ENCODE measurements at regions not wholly inside any gene's neighbourhood (a gene's known extent, or its start where the extent isn't known, plus 50 kb on each side); places are given as distances from the start of the nearest gene placed in this dataset.

GRCh38 chr1:168443356-168443755 is 100.4 kb downstream of the XCL2 start:
- H3K4me1 ChIP-seq (ENCODE audit: control insufficient read depth, insufficient read depth, low read length) = peaks cover 55% of the 10 kb centered on the region
- peak overlapping the region; percentile 69 for H3K4me3 Mint-ChIP-seq
- intact Hi-C loops (cut with micrococcal nuclease) = no loop called here

GRCh38 chr1:168442931-168443330 is 100.9 kb downstream of the XCL2 start:
- no peak for ATAC-seq

More at GRCh38 chr1:168443356-168443755, 100.4 kb downstream of the XCL2 start:
- H3K4me1 Mint-ChIP-seq = peaks cover 70 to 82% of the 10 kb centered on the region in 2 donors
- peak overlapping the region; percentile 60 for H3K27ac ChIP-seq (ENCODE audit: low read length)
- H3K27ac Mint-ChIP-seq = peak overlapping the region; percentile 39 to 84
- 100% methylated on average over 3 of the region's 3 CpGs for WGBS (ENCODE audit: insufficient coverage)
- no peaks in the 10 kb centered on the region for H3K27me3 Mint-ChIP-seq (ENCODE audit: low read depth in 2 of 2)
- peaks cover 2 to 3% of the 10 kb centered on the region in 2 donors for H3K9me3 Mint-ChIP-seq
- no peak overlapping the region for H3K4me3 ChIP-seq (ENCODE audit: low read length)
- TF ChIP-seq CTCF (IDR thresholded peaks at IDR 0.05) = no peak
- ATAC-seq = no peak
- H3K27me3 ChIP-seq (ENCODE audit: control insufficient read depth, insufficient read depth, low read length) = no peaks in the 10 kb centered on the region
- H3K36me3 ChIP-seq (ENCODE audit: control insufficient read depth, insufficient read depth, low read length) = no peaks in the 10 kb centered on the region
- no peak for DNase-seq
- H3K36me3 Mint-ChIP-seq = no peaks in the 10 kb centered on the region
- H3K9me3 ChIP-seq (ENCODE audit: control insufficient read depth, insufficient read depth, low read length) = no peaks in the 10 kb centered on the region

GRCh38 chr1:168441745-168442144 is 102.1 kb downstream of the XCL2 start:
- no peaks in the 10 kb centered on the region for H3K27me3 ChIP-seq (ENCODE audit: control insufficient read depth, insufficient read depth, low read length)
- 69% methylated on average over 3 of the region's 3 CpGs for WGBS (ENCODE audit: insufficient coverage)
- H3K4me3 Mint-ChIP-seq = no peak overlapping the region
- H3K27me3 Mint-ChIP-seq (ENCODE audit: low read depth in 2 of 2) = no peaks in the 10 kb centered on the region
- intact Hi-C loops (cut with micrococcal nuclease) = no loop called here
- peaks cover 70 to 80% of the 10 kb centered on the region in 2 donors for H3K4me1 Mint-ChIP-seq
- peaks cover 2 to 3% of the 10 kb centered on the region in 2 donors for H3K9me3 Mint-ChIP-seq
- DNase-seq = no peak
- H3K27ac ChIP-seq (ENCODE audit: low read length) = no peak overlapping the region
- no peaks in the 10 kb centered on the region for H3K36me3 ChIP-seq (ENCODE audit: control insufficient read depth, insufficient read depth, low read length)
- H3K4me1 ChIP-seq (ENCODE audit: control insufficient read depth, insufficient read depth, low read length) = peaks cover 52% of the 10 kb centered on the region
- peak overlapping the region in 1 of 2 donors; percentile 60 for H3K27ac Mint-ChIP-seq
- ATAC-seq = no peak
- TF ChIP-seq CTCF (IDR thresholded peaks at IDR 0.05) = no peak
- no peak overlapping the region for H3K4me3 ChIP-seq (ENCODE audit: low read length)
- no peaks in the 10 kb centered on the region for H3K36me3 Mint-ChIP-seq
- no peaks in the 10 kb centered on the region for H3K9me3 ChIP-seq (ENCODE audit: control insufficient read depth, insufficient read depth, low read length)

More at GRCh38 chr1:168442931-168443330, 100.9 kb downstream of the XCL2 start:
- Mint-ChIP-seq H3K4me1 (peaks cover 70 to 84% of the 10 kb centered on the region in 2 donors), H3K36me3 (no peaks in the 10 kb centered on the region), H3K27ac (peak overlapping the region; percentile 39 to 84), H3K9me3 (peaks cover 2 to 3% of the 10 kb centered on the region in 2 donors), H3K27me3 (ENCODE audit: low read depth in 2 of 2) (no peaks in the 10 kb centered on the region), H3K4me3 (peak overlapping the region; percentile 35)
- WGBS (ENCODE audit: insufficient coverage) = 100% methylated on average over 1 of the region's 2 CpGs
- no peaks in the 10 kb centered on the region for H3K9me3 ChIP-seq (ENCODE audit: control insufficient read depth, insufficient read depth, low read length)
- H3K4me1 ChIP-seq (ENCODE audit: control insufficient read depth, insufficient read depth, low read length) = peaks cover 55% of the 10 kb centered on the region
- no peak for TF ChIP-seq CTCF (IDR thresholded peaks at IDR 0.05)
- H3K36me3 ChIP-seq (ENCODE audit: control insufficient read depth, insufficient read depth, low read length) = no peaks in the 10 kb centered on the region
- H3K27me3 ChIP-seq (ENCODE audit: control insufficient read depth, insufficient read depth, low read length) = no peaks in the 10 kb centered on the region
- no peak overlapping the region for H3K4me3 ChIP-seq (ENCODE audit: low read length)
- H3K27ac ChIP-seq (ENCODE audit: low read length) = no peak overlapping the region
- DNase-seq = no peak
- intact Hi-C loops (cut with micrococcal nuclease) = no loop called here

Data from natural killer cell (primary cell).